ENCODE measurements at regions not wholly inside any gene's neighbourhood (a gene's known extent, or its start where the extent isn't known, plus 50 kb on each side); places are given as distances from the start of the nearest gene placed in this dataset.

DNA sequence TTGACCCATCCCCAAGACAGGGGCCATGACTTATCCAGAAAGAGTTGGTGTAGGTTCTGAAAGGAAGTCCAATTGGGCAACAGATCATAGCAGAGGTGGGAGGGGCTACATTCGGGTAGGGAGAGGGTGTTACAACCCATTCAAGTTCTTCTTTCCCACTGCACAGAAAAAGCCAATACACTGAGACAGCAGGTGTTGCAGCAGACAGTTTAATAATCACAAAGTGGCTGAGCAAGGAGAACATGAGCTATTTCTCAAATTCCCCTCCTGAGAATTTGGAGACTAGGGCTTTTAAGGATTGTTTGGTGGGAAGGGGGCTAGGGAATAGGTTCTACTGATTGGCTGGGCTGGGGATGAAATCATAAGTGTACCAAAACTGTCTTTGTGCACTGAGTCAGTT is 328.4 kb upstream of the POU3F1 start:
- no peak for DNase-seq

DNA sequence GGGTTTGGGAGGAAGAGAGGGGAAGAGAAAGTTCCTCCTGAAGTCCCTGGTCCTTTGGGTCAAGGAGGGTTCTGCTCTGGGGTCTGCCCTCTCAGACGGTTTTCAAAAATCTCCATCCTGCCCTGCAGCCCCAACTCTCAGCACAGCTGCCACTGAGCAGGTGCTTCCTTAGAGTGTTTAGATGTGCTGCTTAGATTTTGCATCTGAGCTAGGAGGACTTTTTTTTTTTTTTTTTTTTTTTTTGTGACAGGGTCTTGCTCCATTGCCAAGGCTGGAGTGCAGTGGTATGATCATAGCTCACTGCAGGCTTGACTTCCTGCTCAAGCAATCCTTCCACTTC is 324.9 kb upstream of the POU3F1 start:
- DNase-seq, result no peak

DNA sequence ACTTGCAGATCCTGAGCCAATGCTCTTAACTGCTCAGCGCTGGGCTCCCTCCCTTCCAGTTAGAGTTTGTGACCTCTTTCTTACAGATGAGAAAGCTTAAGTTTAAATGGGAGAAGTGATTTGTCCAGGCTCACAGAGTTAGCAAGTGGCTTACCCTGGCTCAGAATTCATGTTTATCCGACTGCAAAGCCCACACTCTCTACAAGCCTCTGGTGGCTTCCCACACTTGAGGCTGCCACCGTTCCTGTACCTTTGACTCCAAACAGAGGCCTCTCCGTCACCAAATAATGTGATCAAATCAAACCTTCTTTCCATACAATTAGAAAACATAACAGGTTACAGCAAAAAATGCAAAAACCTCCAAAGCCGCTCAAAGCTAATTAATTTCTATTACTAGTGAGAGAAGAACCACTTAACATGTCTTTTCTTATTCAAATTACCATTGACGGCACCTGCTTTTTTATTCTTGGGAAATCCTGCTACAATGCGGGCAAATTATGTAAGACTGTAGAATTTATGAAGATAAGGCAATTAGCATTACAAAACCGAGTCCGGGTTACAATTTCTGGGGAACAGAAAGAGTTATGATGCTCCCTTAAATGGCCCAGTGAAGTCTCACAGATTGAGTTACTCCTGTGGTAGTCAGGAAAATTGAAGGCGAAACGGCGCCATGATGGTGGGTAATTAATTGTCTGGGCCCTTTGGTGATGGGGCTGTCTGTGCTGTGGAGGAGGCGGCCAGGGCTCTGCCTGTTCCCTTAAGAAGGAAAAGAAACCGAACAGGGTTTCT is 324.3 kb upstream of the POU3F1 start:
- DNase-seq, result no peak

DNA sequence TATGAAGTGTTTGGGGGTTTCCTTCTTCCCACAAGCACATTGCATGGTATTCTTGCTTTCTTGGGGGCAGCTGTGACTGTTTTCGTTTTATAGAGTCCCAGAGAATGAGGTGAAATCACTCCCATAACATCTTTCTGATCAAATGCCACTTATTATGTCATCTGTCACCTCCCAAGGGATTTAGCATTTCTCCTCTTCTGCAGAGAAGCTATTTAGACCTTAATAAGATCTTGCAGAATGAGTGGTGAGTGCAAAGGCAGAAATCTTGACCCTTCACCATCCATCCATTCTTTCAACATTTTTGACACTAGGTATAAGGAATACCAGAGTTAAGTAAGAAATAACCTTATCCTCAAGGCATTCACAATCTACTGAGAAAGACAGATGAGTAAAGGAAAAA is 318.6 kb upstream of the POU3F1 start:
- DNase-seq, result no peak

DNA sequence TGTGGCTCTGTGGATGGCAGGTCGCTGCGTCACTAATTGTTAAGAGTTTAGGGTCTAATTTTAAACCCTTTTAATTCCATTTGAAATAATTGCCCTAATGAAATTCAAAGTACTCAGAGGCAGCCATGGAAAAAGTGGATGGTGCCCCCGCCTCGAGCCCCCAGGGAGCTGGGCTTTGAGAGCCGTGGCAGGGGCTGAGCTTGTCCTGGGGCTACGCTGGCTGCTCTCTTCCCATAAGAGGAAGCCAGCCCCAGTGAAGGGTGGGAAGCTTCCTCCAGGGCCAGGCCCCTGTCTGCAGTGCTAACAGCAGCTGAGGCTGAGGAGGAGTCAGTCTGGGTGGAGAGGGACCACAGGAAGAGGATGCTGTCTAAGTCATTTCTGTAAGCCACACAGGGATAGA is 315.0 kb upstream of the POU3F1 start:
- DNase-seq, result no peak

DNA sequence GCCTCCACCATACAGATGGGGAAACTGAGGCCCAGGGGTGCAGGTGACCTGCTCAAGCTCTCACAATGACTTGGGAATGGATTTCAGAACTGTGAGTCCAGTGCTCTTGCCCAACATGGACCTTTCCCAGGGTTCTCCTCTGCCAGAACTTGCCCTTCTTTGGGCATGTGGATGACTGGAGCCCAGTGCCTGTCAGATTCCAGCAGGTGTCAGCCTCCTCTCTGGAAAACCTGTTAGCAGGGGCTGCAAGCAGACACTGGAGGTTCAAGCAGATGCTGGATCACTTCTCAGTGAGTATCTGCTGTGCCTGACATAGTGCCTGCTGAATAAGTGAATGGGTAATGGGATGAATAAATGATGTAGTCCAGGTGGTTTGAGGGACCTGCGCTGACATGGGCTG is 314.2 kb upstream of the POU3F1 start:
- no peak for DNase-seq

DNA sequence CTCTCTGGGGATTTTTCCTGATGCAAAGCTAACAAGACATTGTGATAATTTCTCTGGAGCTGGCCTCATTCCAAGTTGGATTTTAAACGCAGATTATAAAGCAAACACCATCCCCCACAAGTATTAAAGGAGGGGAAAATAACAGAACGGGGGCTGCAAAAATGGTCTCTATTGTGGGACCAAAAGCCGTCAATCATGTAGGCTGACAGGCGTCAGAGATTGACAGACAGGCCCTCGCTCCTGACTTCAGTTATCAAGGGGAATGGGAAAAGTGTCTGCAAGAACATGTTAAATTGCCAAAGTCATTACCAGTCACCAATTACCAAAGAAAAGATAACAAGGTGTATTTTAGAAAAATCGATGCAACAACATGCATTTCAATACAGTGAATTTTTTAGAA is 307.4 kb upstream of the POU3F1 start:
- DNase-seq, result no peak

DNA sequence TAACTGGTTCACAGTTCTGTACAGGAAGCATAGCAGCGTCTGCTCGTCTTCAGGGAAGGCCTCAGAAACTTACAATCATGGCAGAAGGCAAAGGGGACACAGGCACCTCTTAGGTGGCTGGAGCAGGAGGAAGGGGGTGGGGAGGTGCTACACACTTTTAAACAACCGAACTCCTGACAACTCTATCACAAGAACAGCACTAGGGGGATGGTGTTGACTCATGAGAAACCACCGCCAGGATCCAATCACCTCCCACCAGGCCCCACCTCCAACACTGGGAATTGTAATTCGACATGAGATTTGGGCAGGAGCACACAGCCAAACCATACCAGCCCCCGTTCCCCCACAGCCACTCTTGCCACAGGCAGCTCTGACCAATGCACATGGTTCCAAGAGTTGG is 306.3 kb upstream of the POU3F1 start:
- no peak for DNase-seq

DNA sequence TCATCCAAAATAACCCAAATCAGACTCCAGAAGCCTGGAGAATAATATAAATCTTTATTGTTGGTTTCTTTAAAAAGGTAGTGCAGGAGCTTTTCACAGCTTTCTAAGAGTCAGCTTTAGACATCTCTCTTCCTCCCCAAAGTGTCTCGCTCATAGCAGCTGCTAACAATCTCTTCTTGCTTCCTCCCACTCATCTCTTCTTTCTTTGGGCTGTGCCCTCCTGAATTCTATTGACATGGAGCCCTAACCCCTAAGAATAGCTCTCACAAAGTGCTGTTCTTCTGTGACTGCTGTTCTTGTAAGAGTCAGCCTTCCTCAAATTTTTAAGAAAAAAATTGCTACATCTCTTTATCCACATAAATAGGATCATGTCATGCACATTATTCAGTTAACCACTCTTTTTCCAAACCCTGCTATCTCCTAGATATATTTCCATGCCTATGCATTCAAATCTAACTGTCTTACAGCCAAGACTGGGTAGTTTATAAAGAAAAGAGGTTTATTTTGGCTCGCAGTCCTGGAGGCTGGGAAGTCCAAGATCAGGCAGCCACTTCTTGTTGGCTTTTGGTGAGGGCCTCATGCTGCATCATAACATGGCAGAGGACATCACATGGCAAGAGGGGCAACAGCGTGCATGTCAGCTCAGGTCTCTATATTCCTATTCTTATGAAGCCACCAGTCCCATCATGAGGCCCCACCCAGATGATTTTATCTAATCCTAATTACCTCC is 301.0 kb upstream of the POU3F1 start:
- no peak for DNase-seq

DNA sequence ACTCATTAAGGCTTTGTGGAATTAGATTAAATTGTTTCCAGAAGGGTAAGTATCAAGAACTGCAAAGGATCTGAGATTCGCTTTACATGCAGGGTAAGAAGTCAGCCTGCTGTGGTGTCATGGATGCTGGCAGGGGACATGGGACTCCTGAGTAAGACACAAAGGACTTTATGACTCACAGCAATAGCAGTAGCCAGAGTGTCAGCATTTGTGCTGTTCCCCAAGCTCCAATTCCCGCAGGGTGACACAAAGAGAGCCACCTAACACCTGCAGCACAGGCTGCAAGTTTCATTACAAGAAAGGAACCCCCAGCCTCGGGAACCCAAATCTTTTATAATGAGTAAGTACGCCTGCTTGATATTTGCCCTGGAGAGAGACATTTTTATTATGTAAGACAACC is 298.1 kb upstream of the POU3F1 start:
- no peak for DNase-seq

DNA sequence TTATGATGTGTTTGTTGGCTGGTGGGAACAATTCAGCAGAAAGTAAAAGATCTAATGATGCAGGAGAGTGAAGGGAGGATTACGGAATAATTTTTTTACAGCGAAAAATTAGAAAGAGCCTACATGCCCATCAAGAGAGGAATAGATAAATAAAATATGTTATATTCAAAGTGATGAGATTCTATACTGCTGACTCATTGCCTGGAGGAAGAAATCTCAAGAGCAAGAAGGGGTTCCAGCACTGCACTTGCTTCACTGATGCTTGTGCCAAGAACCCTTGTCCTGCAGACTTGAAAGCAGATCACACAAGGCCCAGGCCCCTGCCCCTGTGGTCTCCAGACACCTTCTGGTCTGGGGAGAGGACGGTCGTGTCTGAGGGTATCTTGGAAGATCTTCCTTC is 295.1 kb upstream of the POU3F1 start:
- DNase-seq, result no peak

DNA sequence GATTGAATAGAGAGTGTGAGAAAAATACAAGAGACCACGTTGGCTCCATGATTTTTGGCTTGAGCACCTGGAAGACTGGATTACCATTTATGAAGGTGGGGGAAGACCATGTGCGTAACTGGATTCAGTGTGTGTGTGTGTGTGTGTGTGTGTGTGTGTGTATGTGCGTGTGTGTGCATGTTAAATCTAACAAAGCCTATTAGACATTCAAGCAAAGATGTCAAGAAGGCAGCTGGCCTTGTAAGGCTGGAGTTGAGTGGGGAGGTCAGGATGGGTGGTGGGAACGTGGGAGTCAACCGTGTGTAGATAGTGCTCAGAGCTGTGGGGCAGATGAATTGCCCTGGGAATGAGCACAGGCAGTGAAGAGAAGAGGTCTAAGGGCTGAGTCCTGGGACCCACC is 293.8 kb upstream of the POU3F1 start:
- DNase-seq, result no peak

DNA sequence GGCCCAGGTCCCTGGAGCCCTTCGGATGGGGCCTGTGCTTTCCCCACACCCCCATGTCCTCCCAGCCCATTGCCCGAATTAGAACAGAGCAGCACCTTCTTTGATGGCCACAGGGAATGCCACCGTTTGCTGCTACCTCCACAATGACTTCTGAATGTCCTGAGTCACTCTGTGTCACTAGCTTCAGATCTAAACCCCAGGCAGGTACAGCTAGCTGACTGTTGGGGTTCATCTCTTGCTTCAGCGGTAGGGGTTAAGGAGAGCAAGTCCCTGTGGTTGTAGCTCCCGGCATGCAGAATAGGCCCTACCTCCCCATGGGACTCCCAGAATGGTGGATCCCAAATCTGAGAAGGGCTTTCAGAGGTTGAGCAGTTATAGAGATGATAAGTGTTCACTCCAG is 291.1 kb upstream of the POU3F1 start:
- DNase-seq, result no peak

DNA sequence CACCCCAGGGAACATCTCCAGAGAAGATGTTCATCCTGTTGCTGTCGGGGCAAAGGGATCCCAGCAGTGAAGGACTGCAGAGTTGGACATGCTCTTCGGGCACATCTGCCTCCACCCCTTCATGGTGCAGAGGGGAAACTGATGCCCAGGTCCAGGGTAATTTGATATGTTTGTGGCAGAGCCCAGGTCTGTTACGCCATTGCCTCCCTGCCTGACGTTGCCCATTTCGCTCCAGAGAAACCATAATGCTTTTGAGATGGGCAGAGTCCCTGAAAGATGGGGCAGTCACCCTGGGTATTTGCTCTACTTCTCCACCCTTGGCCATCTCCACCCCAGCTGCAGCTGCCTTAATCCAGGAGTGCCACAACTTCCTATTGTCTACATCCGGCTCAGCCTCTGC is 290.4 kb upstream of the POU3F1 start:
- DNase-seq, result no peak

DNA sequence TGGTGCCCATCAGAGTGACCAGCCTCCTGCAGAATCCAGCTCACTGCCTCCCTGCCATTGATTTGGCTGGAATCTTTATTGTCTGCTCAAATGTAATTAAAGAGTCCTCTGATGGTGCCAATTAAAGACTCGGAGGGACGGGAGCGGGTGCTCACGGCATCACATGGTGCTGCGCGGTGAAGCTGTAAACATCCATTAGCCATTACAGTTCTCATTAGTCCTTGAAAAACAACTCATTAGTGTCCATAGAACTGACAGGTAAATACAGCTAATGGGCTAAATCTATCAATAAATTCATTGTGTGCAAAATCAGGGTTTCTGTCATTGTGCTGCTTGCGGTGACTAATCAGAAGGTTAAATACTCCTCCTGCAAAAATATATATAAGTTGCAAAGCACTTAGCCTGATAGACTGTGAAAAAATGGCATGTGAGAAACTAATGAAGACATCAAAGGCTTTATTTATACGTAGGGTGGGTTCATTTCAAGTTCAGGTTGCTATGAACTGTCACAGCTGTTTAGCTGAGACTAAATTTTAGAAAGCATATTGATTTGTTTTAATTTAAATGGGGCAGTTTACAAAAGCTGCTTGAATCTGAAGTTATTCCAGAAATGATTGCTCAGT is 289.8 kb upstream of the POU3F1 start:
- DNase-seq, result no peak

DNA sequence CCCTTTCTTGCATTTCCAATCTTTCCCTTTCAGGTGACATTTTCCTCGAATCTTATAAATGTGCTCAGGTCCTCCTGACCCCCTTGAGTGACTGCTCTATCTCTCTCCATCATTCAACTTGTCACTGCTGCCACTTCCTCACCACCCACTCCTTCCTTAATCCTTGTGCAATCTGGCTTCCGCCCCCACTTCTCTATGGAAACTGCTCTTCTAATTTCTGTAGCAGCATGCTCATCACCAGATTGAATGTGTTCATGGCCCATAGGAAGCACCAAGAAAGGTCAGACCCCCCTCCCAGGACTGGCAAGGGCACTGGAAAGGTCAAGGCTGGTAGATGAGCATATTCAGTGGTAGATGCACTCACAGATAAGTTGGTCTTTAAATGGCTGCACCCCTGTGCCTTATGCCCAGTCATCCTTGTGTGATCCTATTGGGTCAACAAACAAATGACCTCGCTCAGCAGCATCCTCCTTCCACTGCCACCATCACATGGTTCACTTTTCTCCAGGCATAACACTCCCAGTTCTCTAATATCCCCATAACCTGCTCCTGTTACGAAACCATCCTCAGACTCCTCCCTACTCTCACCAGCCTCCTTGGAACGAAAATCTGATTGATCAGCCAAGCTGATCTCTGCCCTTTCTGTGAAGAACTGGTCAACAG is 288.5 kb upstream of the POU3F1 start:
- DNase-seq, result no peak

DNA sequence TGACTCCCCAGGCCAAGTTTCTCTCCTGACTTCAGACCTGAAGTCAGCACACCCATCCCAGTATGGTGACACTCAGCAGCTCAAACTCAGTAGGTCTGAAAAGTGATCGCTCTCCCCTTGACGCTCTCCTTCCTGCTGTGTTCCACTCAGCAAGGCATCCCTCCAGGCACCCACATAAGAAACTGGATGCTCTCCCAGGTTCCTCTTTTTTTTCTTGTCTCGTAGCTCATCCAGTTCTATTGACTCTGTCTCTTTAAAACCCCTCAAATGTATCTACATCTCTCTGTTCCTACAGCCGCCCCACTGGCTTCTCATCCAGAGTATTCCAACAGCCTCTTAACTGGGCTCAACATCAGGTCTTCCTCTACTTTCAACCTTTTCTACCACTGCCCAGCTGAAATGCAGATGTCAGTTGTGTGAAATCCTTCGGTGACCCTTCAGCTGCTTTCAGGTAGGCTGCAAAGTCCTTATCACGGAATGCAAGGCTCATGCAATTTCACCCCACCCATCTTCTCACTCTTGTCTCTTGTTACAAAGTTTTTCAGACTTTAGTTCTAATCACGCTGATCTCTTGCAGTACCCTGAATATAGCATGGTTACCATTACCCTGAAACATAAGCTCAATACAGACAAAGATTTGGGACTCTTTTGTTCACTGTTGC is 286.2 kb upstream of the POU3F1 start:
- no peak for DNase-seq

DNA sequence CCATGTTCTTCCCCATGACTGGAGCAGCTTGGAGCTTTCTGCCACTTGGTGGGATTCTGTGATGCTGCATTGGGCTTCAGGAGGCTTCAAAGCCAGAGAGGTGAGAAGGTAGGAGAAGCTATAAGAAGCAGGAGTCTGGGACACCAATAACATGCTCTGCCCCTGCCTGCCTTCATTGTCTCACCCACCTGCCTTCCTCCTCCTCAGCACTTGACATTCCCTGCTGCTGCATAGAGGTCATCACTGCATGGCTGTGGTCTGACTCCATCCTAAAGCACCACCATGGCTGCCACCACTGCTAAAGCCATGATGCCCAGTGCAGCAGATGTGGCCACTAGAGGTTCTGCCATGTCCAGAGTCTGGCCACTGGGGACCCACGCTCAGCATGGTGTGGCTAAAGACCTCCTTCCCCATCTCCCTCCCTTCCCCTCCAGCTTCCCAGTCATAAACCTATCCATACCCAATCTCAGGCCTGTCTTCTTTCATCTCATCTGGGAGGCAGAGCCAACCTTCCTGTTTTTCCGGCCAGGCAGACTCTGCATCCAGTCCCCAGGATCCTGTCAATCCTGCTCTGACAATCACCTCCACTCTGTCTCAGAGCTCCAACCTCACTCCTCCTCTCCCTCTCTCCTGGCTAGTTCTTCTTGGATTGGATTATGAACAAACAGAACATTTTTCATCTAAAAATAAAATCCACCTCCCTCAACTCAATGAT is 285.1 kb upstream of the POU3F1 start:
- DNase-seq, result no peak

DNA sequence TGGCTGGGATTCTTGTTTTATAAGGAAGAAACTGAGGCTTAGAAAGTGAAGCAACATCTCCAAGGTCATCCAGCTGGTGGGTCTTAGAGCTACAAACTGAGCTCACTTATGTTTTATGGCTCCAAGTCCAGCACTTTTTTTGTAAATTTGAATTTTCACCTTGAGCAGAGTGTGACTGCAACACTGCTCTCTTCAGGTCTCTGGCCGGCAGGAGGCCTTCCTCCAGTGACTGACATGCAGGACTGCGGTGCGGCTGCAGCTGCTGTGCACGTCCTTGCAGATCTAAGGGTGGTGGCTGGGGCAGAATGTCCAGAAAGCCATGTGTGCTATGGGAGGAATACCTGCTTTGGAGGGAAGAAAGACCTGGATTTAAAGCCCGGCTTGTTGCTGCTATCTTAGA is 284.2 kb upstream of the POU3F1 start:
- DNase-seq, result no peak

DNA sequence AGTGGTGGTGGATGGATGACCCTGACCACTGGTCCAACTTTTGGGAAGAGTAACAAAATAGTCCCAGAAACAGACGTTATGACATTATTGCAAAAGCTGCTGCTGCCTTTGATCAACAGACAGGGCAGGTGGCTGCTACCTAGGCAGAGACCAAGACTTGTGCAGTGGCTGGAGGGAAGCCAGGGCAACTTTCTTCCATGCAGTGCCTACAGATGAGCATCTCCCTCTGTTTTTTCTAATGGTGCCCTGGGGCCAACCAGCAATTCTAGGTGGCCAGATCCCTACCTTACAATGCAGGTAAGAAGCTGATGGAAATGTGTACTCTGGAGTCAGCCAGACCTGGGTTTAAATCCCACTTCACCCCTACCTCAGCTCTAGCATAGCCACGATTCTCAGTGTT is 283.1 kb upstream of the POU3F1 start:
- DNase-seq, result no peak

DNA sequence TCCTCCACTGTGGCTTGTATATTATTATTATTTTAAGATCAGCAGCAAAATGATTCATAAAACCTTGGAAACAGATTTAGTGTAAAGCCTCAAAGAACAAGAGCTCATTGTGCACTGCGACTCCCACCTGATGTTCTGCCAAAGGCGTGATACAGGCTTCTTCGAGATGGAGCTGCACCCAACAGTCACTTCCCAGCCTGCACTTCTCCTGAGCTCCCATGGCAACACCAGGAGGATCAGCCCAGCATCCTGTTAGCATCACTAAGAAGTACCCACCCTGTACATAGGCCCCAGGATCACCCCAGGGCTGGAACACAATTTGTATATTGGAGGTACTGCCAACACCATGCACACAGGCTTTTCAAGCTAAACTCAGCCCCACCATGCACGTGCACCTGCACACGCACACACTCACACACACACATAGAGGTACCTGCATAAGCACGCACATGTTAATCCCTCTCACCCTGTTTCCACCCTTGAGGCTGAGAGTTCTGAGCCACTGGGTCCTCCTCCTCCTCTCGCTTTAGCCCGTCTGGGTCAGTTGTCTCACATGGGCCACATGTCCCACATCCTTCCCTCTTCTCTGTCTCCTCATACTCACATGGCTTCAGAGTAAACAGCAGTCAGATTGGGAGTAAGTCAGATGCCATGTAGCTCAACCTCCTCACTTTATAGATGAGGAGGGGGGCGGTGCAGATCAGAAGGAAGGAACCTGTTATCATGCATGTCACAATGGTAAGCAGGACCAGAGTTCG is 281.9 kb upstream of the POU3F1 start:
- DNase-seq, result no peak

DNA sequence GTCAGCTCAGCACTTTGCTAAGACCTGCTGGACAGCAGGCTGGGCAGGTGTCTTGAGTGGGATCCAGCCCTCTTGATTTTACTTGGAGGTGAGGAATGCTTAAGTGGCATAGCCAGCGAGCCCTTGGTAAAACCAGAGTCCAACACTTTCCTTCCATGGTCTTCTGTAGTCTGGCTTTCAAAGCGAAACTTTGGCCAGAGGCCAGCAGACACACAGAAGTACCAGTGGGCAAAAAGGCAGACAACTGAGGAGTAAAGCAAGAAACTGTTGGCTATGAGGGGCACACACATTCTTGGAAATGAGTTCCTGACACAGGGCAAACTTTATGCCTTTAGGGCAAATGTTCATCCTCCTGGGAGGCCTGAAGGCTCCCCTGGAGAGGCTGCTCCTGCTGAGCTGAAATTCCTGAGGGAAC is 281.0 kb upstream of the POU3F1 start:
- DNase-seq, result no peak

Data from femur (tissue), 1 donor.